ENCODE measurements at regions not wholly inside any gene's neighbourhood (a gene's known extent, or its start where the extent isn't known, plus 50 kb on each side); places are given as distances from the start of the nearest gene placed in this dataset.

DNA sequence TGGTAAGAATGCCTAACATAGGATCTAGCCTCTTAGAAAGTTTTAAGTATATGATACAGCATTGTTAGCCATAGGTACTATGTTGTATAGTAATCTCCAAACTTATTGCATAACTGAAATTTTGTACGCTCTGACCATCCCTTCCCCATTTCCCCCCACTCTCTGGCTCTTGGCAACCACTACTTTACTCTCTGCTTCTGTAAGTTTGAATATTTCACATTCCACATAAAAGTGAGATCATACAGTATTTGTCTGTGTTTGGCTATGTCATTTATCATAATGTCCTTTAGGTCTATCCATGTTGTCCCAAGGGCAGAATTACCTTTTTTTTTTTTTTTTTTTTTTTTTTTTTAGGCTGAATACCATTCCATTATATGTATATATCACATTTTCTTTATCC is 396.9 kb downstream of the DLEU7 start:
- TF ChIP-seq, protein P1, sequence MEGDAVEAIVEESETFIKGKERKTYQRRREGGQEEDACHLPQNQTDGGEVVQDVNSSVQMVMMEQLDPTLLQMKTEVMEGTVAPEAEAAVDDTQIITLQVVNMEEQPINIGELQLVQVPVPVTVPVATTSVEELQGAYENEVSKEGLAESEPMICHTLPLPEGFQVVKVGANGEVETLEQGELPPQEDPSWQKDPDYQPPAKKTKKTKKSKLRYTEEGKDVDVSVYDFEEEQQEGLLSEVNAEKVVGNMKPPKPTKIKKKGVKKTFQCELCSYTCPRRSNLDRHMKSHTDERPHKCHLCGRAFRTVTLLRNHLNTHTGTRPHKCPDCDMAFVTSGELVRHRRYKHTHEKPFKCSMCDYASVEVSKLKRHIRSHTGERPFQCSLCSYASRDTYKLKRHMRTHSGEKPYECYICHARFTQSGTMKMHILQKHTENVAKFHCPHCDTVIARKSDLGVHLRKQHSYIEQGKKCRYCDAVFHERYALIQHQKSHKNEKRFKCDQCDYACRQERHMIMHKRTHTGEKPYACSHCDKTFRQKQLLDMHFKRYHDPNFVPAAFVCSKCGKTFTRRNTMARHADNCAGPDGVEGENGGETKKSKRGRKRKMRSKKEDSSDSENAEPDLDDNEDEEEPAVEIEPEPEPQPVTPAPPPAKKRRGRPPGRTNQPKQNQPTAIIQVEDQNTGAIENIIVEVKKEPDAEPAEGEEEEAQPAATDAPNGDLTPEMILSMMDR (conservative IDR thresholded peaks at IDR 0.05), result no peak
- TF ChIP-seq EZH2 (IDR thresholded peaks at IDR 0.05; ENCODE audit: low read depth), result no peak

Measured in PC-9 (cell line).